Mesothelial cell of epicardium (in vitro differentiated cells): ENCODE measurements at regions not wholly inside any gene's neighbourhood (a gene's known extent, or its start where the extent isn't known, plus 50 kb on each side); places are given as distances from the start of the nearest gene placed in this dataset.

ENCODE experiments used
- DNase-seq, 2 experiments: peaks; one replicate each; pipeline ENCODE4 v3.0.0; 2021; ENCODE audit warnings: low spot score in 2 of 2; ENCODE audit not compliant: unreplicated experiment in 2 of 2
- H3K27ac Mint-ChIP-seq: 2 replicates; pipeline ENCODE4 v1.8.0; 2021; ENCODE audit warnings: mixed read lengths
- H3K27me3 Mint-ChIP-seq: 2 replicates; pipeline ENCODE4 v1.8.0; 2021; ENCODE audit warnings: low read depth, mixed read lengths
- H3K36me3 Mint-ChIP-seq: 2 replicates; pipeline ENCODE4 v1.8.0; 2021; ENCODE audit warnings: mixed read lengths
- H3K4me1 Mint-ChIP-seq: 2 replicates; pipeline ENCODE4 v1.8.0; 2021; ENCODE audit warnings: mixed read lengths
- H3K4me3 Mint-ChIP-seq: 2 replicates; pipeline ENCODE4 v1.8.0; 2021; ENCODE audit warnings: mild to moderate bottlenecking, moderate library complexity, mixed read lengths
- H3K9me3 Mint-ChIP-seq: 2 replicates; pipeline ENCODE4 v1.8.0; 2021; ENCODE audit warnings: mixed read lengths
- TF ChIP-seq, protein P1 (sequence below): fragments of 200-600 bp; sonication (generic); IDR thresholded peaks from one replicate; pipeline ENCODE4 v1.5.0; 2021; ENCODE audit warnings: antibody characterized with exemption; ENCODE audit not compliant: unreplicated experiment

DNA sequence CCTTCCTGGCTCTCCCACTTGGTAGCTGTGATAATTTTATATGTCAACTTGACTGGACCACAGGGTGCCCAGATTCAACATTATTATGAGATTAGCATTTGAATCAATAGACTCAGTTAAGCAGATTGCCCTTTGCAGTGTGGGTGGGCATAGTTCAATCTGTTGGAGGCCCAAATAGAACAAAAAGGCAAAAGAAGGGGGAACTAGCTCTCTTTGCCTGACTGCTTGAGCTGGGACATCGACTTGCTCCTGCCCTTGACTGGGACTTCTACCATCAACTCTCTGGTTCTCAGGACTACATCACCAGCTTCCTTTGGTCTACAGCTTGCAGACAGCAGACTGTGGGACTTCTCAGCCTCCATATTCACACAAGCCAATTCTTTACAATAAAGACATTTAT, 1189.2 kb downstream of the BCL11B start:
- H3K27ac Mint-ChIP-seq: no peak overlapping the region

DNA sequence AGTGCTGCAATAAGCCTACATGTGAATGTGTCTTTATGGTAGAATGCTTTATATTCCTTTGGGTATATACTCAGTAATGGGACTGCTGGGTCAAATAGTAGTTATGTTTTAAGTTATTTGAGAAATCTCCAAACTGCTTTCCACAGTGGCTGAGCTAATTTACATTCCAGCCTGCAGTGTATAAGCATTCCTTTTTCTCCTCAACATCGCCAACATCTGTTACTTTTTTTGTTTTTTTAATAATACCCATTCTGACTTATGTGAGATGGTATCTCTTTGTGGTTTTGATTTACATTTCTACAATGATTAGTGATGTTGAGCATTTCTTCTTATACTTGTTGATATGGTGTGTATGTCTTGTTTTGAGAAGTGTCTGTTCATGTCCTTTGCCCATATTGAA, 1186.2 kb downstream of the BCL11B start:
- H3K36me3 Mint-ChIP-seq: no peaks in the 10 kb centered on the region
- H3K4me3 Mint-ChIP-seq: no peak overlapping the region
- peaks cover 4% of the 10 kb centered on the region for H3K4me1 Mint-ChIP-seq
- H3K27ac Mint-ChIP-seq: no peak overlapping the region
- no peak for DNase-seq
- H3K9me3 Mint-ChIP-seq: peaks cover 13% of the 10 kb centered on the region
- TF ChIP-seq, protein P1, sequence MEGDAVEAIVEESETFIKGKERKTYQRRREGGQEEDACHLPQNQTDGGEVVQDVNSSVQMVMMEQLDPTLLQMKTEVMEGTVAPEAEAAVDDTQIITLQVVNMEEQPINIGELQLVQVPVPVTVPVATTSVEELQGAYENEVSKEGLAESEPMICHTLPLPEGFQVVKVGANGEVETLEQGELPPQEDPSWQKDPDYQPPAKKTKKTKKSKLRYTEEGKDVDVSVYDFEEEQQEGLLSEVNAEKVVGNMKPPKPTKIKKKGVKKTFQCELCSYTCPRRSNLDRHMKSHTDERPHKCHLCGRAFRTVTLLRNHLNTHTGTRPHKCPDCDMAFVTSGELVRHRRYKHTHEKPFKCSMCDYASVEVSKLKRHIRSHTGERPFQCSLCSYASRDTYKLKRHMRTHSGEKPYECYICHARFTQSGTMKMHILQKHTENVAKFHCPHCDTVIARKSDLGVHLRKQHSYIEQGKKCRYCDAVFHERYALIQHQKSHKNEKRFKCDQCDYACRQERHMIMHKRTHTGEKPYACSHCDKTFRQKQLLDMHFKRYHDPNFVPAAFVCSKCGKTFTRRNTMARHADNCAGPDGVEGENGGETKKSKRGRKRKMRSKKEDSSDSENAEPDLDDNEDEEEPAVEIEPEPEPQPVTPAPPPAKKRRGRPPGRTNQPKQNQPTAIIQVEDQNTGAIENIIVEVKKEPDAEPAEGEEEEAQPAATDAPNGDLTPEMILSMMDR: no peak
- H3K27me3 Mint-ChIP-seq: peaks cover 6% of the 10 kb centered on the region

More for the DNA sequence above, 1189.2 kb downstream of the BCL11B start:
- Mint-ChIP-seq H3K9me3 (peaks cover 8% of the 10 kb centered on the region), H3K4me1 (peaks cover 1% of the 10 kb centered on the region), H3K36me3 (no peaks in the 10 kb centered on the region), H3K4me3 (no peak overlapping the region), H3K27me3 (peaks cover 12% of the 10 kb centered on the region)
- TF ChIP-seq, protein P1: no peak
- DNase-seq: no peak

DNA sequence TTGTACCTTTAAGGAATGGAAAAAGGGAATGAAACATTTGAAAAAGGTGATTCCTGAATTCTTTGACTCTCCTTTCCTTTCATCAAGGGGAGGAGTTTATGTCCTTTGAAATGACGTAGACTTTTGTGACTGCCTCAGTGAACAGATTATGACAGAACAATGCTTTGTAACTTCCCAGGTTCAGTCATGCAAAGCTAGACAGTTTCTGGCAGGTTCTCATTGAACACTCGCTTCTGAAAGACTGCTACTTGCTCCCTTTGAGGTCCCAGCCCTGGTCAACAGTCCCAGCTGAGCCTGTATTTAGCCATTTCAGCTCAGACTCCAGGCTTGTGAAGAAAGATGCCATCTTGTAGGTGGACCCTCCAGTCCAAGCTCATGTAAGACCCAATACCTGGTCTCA, 1178.9 kb downstream of the BCL11B start:
- no peak for DNase-seq
- Mint-ChIP-seq H3K36me3 (no peaks in the 10 kb centered on the region), H3K4me3 (no peak overlapping the region), H3K4me1 (no peaks in the 10 kb centered on the region), H3K27ac (no peak overlapping the region), H3K27me3 (peaks cover 23% of the 10 kb centered on the region), H3K9me3 (peaks cover 5% of the 10 kb centered on the region)
- TF ChIP-seq, protein P1: no peak

DNA sequence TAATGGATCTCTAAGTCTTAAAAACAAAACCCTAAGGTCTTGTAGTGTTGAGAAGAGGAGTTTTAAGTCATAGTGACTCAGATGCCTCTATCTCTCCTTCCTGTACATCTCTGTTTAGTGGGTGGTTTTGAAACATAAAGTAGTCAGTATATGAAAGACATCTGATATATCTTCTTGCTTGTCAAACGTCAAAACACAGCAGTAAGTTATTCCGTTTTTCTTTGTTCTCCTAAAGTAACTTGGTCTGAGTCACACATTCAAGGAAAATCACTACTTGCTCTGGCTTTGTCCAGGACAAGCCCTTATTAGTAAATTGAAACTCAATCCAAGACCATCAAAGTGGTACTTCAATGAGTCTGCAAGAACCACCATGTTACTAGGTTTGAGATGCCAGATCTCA, 1172.5 kb downstream of the BCL11B start:
- Mint-ChIP-seq H3K4me3 (no peak overlapping the region), H3K27me3 (peaks cover 27% of the 10 kb centered on the region), H3K27ac (no peak overlapping the region), H3K4me1 (no peaks in the 10 kb centered on the region), H3K9me3 (peaks cover 17% of the 10 kb centered on the region), H3K36me3 (no peaks in the 10 kb centered on the region)
- no peak for DNase-seq
- TF ChIP-seq, protein P1: no peak

DNA sequence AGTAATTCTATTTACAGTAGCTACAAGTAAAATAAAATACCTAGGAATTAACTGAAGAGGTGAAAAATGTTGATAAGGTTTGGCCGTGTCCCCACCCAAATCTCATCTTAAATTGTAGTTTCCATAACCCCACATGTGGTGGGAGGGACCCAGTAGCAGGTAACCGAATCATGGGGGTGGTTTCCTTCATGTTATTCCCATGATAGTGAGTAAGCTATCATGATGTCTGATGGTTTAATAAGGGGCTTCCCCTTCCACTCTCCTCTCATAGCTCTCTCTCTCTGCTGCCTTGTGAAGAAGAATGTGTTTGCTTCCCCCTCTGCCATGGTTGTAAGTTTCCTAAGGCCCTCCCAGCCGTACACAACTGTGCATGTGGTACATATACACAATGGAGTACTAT, 1170.7 kb downstream of the BCL11B start:
- Mint-ChIP-seq H3K27me3 (peaks cover 28% of the 10 kb centered on the region), H3K4me1 (no peaks in the 10 kb centered on the region), H3K27ac (no peak overlapping the region), H3K36me3 (no peaks in the 10 kb centered on the region), H3K4me3 (no peak overlapping the region), H3K9me3 (peaks cover 17% of the 10 kb centered on the region)
- DNase-seq: no peak
- TF ChIP-seq, protein P1: no peak

DNA sequence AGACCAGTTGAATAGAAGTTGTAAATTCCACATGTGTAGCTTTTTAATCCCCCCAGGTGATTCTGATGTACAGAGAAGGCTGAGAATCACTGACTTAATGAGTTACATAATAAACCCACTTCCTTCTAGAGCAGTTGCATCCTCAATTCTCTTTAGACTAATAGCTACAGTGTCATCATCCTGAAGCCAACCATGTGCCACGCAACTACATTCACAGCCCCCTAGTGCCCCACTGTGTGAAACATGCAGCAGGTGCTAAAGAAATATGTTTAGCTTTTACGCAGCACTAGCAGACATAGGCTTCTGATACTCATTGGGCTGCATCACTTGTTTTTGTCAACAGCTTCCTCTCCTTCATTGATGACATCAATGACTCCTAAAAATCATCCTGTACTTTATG, 1168.3 kb downstream of the BCL11B start:
- no peaks in the 10 kb centered on the region for H3K4me1 Mint-ChIP-seq
- no peak overlapping the region for H3K4me3 Mint-ChIP-seq
- peaks cover 12% of the 10 kb centered on the region for H3K9me3 Mint-ChIP-seq
- H3K27ac Mint-ChIP-seq: no peak overlapping the region
- TF ChIP-seq, protein P1: no peak
- peaks cover 29% of the 10 kb centered on the region for H3K27me3 Mint-ChIP-seq
- DNase-seq: no peak
- no peaks in the 10 kb centered on the region for H3K36me3 Mint-ChIP-seq
